H1 (cell line): ENCODE measurements at regions not wholly inside any gene's neighbourhood (a gene's known extent, or its start where the extent isn't known, plus 50 kb on each side); places are given as distances from the start of the nearest gene placed in this dataset.

ENCODE experiments used
- CTCF ChIA-PET: fragments of 300-600 bp; sonication (Branson Sonifier 250); formaldehyde crosslinking; loops from one replicate; lab custom pipeline; 2021; ENCODE audit not compliant: partially characterized antibody; lab: Charles Lee
- POLR2A ChIA-PET: fragments of 300-600 bp; sonication (Branson Sonifier 250); formaldehyde crosslinking; loops from one replicate; lab custom pipeline; 2021; ENCODE audit warnings: inconsistent platforms; ENCODE audit not compliant: partially characterized antibody; lab: Charles Lee
- DNase-seq, 2 experiments: peaks; one replicate each; pipeline versions ENCODE4 v3.0.0 to v3.0.0-alpha.2; 2010 to 2022; ENCODE audit warnings: low spot score in 2 of 2, low read depth in 1 of 2, mixed read lengths in 1 of 2
- FAIRE-seq: peaks from 2 replicates; lab custom pipeline; 2011; peaks lifted over from hg19 to GRCh38; lab: Jason Lieb, UNC
- H2AFZ ChIP-seq: 2 replicates; pipeline ENCODE4 v1.8.1; 2012; ENCODE audit warnings: low read length, inconsistent platforms
- H2AK5ac ChIP-seq: 2 replicates; pipeline ENCODE4 v1.6.1; 2013; ENCODE audit warnings: low read depth, low read length
- H2BK120ac ChIP-seq: replicated peaks from 2 replicates; pipeline ENCODE3; 2013; ENCODE audit warnings: low read depth, low read length, inconsistent platforms
- H2BK12ac ChIP-seq: 2 replicates; pipeline ENCODE4 v1.6.1; 2013; ENCODE audit warnings: low read depth, low read length
- H2BK15ac ChIP-seq: 2 replicates; pipeline ENCODE4 v1.6.1; 2013; ENCODE audit warnings: low read length
- H2BK20ac ChIP-seq: 2 replicates; pipeline ENCODE4 v1.6.1; 2013; ENCODE audit warnings: low read length
- H2BK5ac ChIP-seq: 2 replicates; pipeline ENCODE4 v1.6.1; 2013; ENCODE audit warnings: low read depth, low read length
- H3K14ac ChIP-seq: 2 replicates; pipeline ENCODE4 v1.6.1; 2013; ENCODE audit warnings: inconsistent platforms; ENCODE audit not compliant: insufficient read length
- H3K18ac ChIP-seq: 2 replicates; pipeline ENCODE4 v1.6.1; 2013; ENCODE audit warnings: low read length; ENCODE audit errors: extremely low read depth
- H3K23ac ChIP-seq: 2 replicates; pipeline ENCODE4 v1.6.1; 2013; ENCODE audit warnings: inconsistent platforms; ENCODE audit not compliant: insufficient read length
- H3K23me2 ChIP-seq: 2 replicates; pipeline ENCODE4 v1.6.1; 2013; ENCODE audit warnings: low read depth, low read length
- H3K27ac ChIP-seq: 2 replicates; pipeline ENCODE4 v1.6.1; 2011; ENCODE audit warnings: low read depth, low read length, inconsistent platforms
- H3K27me3 ChIP-seq, 4 experiments: replicated peaks in 1 of 4; 1 replicate in 1 of 4; 2 replicates in 3 of 4; pipeline versions ENCODE4 v1.6.1 to v1.8.1; 2011 to 2013; ENCODE audit warnings: low read length in 3 of 4, mild to moderate bottlenecking in 3 of 4, inconsistent platforms in 2 of 4, mixed read lengths in 2 of 4, moderate library complexity in 1 of 4; ENCODE audit not compliant: control insufficient read depth in 3 of 4, insufficient read depth in 3 of 4; ENCODE audit errors: extremely low read depth in 1 of 4
- H3K36me3 ChIP-seq, 4 experiments: 2 replicates each; pipeline versions ENCODE4 v1.6.1 to v1.8.1; 2011 to 2013; ENCODE audit warnings: mild to moderate bottlenecking in 4 of 4, low read length in 3 of 4, moderate library complexity in 2 of 4, control low read depth in 1 of 4, inconsistent platforms in 1 of 4; ENCODE audit not compliant: insufficient read depth in 4 of 4, control insufficient read depth in 2 of 4
- H3K4ac ChIP-seq: replicated peaks from 2 replicates; pipeline ENCODE3; 2013; ENCODE audit warnings: low read length, low read depth, mixed read lengths, inconsistent platforms; ENCODE audit not compliant: insufficient read length
- H3K4me1 ChIP-seq, 4 experiments: replicated peaks in 1 of 4; 1 replicate in 1 of 4; 2 replicates in 3 of 4; pipeline versions ENCODE4 v1.6.1 to v1.8.1; 2011 to 2013; ENCODE audit warnings: low read length in 3 of 4, inconsistent platforms in 2 of 4, mixed read lengths in 1 of 4; ENCODE audit not compliant: insufficient read depth in 4 of 4, control insufficient read depth in 3 of 4
- H3K4me2 ChIP-seq, 2 experiments: 2 replicates each; pipeline versions ENCODE4 v1.6.1 to v1.8.1; 2011 to 2013; ENCODE audit warnings: low read depth in 2 of 2, low read length in 2 of 2, control low read depth in 1 of 2, inconsistent platforms in 1 of 2, mild to moderate bottlenecking in 1 of 2; ENCODE audit not compliant: insufficient read depth in 1 of 2
- H3K4me3 ChIP-seq, 4 experiments: fragments of 200-600, 300-600 bp in 1 of 4; sonication (generic), shearing (Covaris generic), sonication (Bioruptor Twin) in 1 of 4; 2 replicates each; pipeline versions ENCODE4 v1.5.1 to v1.8.1; 2011 to 2016; ENCODE audit warnings: low read length in 4 of 4, low read depth in 3 of 4, control low read depth in 2 of 4, inconsistent platforms in 2 of 4, mild to moderate bottlenecking in 2 of 4, mixed read lengths in 1 of 4, moderate library complexity in 1 of 4; ENCODE audit not compliant: insufficient read depth in 2 of 4; ENCODE audit errors: extremely low read depth in 1 of 4
- H3K56ac ChIP-seq: replicated peaks from 2 replicates; pipeline ENCODE3; 2013; ENCODE audit warnings: low read depth, mild to moderate bottlenecking, mixed read lengths, low read length, inconsistent platforms; ENCODE audit not compliant: insufficient read length
- H3K79me1 ChIP-seq: 2 replicates; pipeline ENCODE4 v1.6.1; 2013; ENCODE audit warnings: low read depth, low read length, control low read depth
- H3K79me2 ChIP-seq, 2 experiments: 2 replicates each; pipeline versions ENCODE4 v1.6.1 to v1.8.1; 2012 to 2013; ENCODE audit warnings: low read length in 2 of 2, mild to moderate bottlenecking in 2 of 2, inconsistent platforms in 1 of 2; ENCODE audit not compliant: insufficient read depth in 2 of 2, control insufficient read depth in 1 of 2
- H3K9ac ChIP-seq, 4 experiments: replicated peaks in 1 of 4; 1 replicate in 1 of 4; 2 replicates in 3 of 4; pipeline versions ENCODE4 v1.6.1 to v1.8.1; 2011 to 2013; ENCODE audit warnings: low read depth in 3 of 4, low read length in 3 of 4, control low read depth in 2 of 4, mild to moderate bottlenecking in 2 of 4, moderate library complexity in 2 of 4, inconsistent platforms in 1 of 4; ENCODE audit errors: extremely low read depth in 1 of 4
- H3K9me3 ChIP-seq, 2 experiments: 2 replicates each; pipeline versions ENCODE4 v1.6.1 to v1.8.1; 2012 to 2013; ENCODE audit warnings: mild to moderate bottlenecking in 2 of 2, moderate library complexity in 2 of 2, control low read depth in 1 of 2, inconsistent platforms in 1 of 2, low read depth in 1 of 2, low read length in 1 of 2, mixed read lengths in 1 of 2; ENCODE audit not compliant: insufficient read depth in 2 of 2
- H4K20me1 ChIP-seq, 2 experiments: replicated peaks in 1 of 2; 2 replicates each; pipeline versions ENCODE3 to v1.8.1; 2011 to 2013; ENCODE audit warnings: inconsistent platforms in 2 of 2, low read length in 2 of 2, mild to moderate bottlenecking in 1 of 2; ENCODE audit not compliant: insufficient read depth in 2 of 2, control insufficient read depth in 1 of 2
- H4K5ac ChIP-seq: 2 replicates; pipeline ENCODE4 v1.6.1; 2013; ENCODE audit warnings: low read length, low read depth, mixed read lengths, inconsistent platforms; ENCODE audit not compliant: insufficient read length
- H4K8ac ChIP-seq: 2 replicates; pipeline ENCODE4 v1.8.0; 2013; ENCODE audit warnings: mild to moderate bottlenecking, moderate library complexity, low read length, inconsistent platforms; ENCODE audit not compliant: insufficient read depth; ENCODE audit errors: extremely low read depth
- H4K91ac ChIP-seq: replicated peaks from 2 replicates; pipeline ENCODE3; 2013; ENCODE audit warnings: low read length, mixed read lengths, inconsistent platforms; ENCODE audit not compliant: insufficient read length
- CBX5 ChIP-seq: fragments of 300-800, 300-1000 bp; sonication (generic); IDR thresholded peaks from 2 replicates; pipeline ENCODE4 v1.7.1; 2016; ENCODE audit warnings: antibody characterized with exemption, low read length, low read depth
- PHF8 ChIP-seq: fragments of 200-600 bp; sonication (generic); conservative IDR thresholded peaks from 2 replicates; pipeline ENCODE4 v1.7.1; 2012; ENCODE audit warnings: low read depth, mild to moderate bottlenecking, inconsistent platforms, low read length, moderate library complexity
- SAP30 ChIP-seq: fragments of 300-600 bp; sonication (generic); IDR thresholded peaks from 2 replicates; pipeline ENCODE4 v1.7.1; 2012; ENCODE audit warnings: low read length, moderate library complexity, mild to moderate bottlenecking, inconsistent platforms; ENCODE audit not compliant: insufficient read depth, insufficient replicate concordance
- SUZ12 ChIP-seq: fragments of 200-600 bp; sonication (generic); IDR thresholded peaks from 2 replicates; pipeline ENCODE4 v1.6.1; 2012; ENCODE audit warnings: mild to moderate bottlenecking, inconsistent platforms, low read length, moderate library complexity, mixed read lengths
- WGBS, 2 experiments: shearing (Covaris generic) in 1 of 2; methylation state at CpG; one replicate each; pipeline versions ENCODE4 v1.1.6 to v1.1.7; 2013 to 2015; ENCODE audit warnings: low lambda C conversion rate in 2 of 2, mixed read lengths in 2 of 2, inconsistent platforms in 1 of 2, low coverage in 1 of 2, missing lambda C conversion rate in 1 of 2; ENCODE audit not compliant: insufficient replicate concordance in 2 of 2, insufficient coverage in 1 of 2, insufficient read length in 1 of 2; ENCODE audit errors: extremely low coverage in 1 of 2, missing lambda C conversion rate in 1 of 2; 5-methylcytosine and 5-hydroxymethylcytosine counted together

- H3K36me3 ChIP-seq, result no peaks in the 10 kb centered on the region
- TF ChIP-seq CBX5 (no peak), PHF8 (no peak), SAP30 (no peak), SUZ12 (no peak)
- ChIA-PET CTCF (interaction anchor here (0.6 to 1.9 kb wide), 4 partner anchors 11 to 319 kb away, joined by 3 to 12 read pairs (median 3); no protein-coding TSS in a partner anchor), POLR2A (interaction anchor here (1.0 kb wide), 1 partner anchor 11 kb away, joined by 3 read pairs; no protein-coding TSS in a partner anchor)
- no peak overlapping the region for H2BK12ac ChIP-seq
- no peak overlapping the region for H3K23ac ChIP-seq
- H3K18ac ChIP-seq, result no peak overlapping the region
- no peak for DNase-seq
- H3K14ac ChIP-seq, result no peak overlapping the region
- no peak overlapping the region for H4K8ac ChIP-seq
- no peak overlapping the region for H3K56ac ChIP-seq
- no peaks in the 10 kb centered on the region for H3K23me2 ChIP-seq
- no peaks in the 10 kb centered on the region for H4K20me1 ChIP-seq
- no peak overlapping the region for H2BK120ac ChIP-seq
- no peak overlapping the region for H3K4me2 ChIP-seq
- H2BK20ac ChIP-seq, result no peak overlapping the region
- no peak overlapping the region for H4K5ac ChIP-seq
- H2AK5ac ChIP-seq, result no peak overlapping the region; the same call in 1 of the 2 replicates
- no peaks in the 10 kb centered on the region for H3K79me1 ChIP-seq
- no peak overlapping the region for H3K4me3 ChIP-seq
- H2BK15ac ChIP-seq, result no peak overlapping the region
- H4K91ac ChIP-seq, result no peak overlapping the region
- H2BK5ac ChIP-seq, result no peak overlapping the region
- FAIRE-seq, result no peak
- H3K27me3 ChIP-seq, result no peaks in the 10 kb centered on the region
- 79% methylated on average over 2 of the region's 2 CpGs; no CpG with 5 or more reads in 1 of the 2 experiments for WGBS, 2 experiments
- no peak overlapping the region for H2AFZ ChIP-seq
- H3K4me1 ChIP-seq, result peaks cover 0 to 8% (median 2%) of the 10 kb centered on the region in 4 experiments; a peak in 3 of 7 replicates
- no peak overlapping the region for H3K27ac ChIP-seq
- no peaks in the 10 kb centered on the region for H3K79me2 ChIP-seq
- H3K9me3 ChIP-seq, result no peaks in the 10 kb centered on the region
- no peak overlapping the region for H3K4ac ChIP-seq
- no peak overlapping the region for H3K9ac ChIP-seq
These were observed 153.4 kb upstream of the ADRA1B start for GRCh38 chr5:159762921-159763320.
